HG02588 (cell line): ENCODE measurements at regions not wholly inside any gene's neighbourhood (a gene's known extent, or its start where the extent isn't known, plus 50 kb on each side); places are given as distances from the start of the nearest gene placed in this dataset.
"Not testable (repeated sequence)": the region's sequence is repeated elsewhere in the genome, so short reads cannot be mapped to it uniquely, and the experiment has no call there.

Source experiments
- ATAC-seq: cut with Tn5 transposase; IDR thresholded peaks from one replicate; pipeline ENCODE4 v1.9.1; 2021; ENCODE audit warnings: mild to moderate bottlenecking, moderate library complexity; ENCODE audit not compliant: unreplicated experiment

- no peak for ATAC-seq
Measured at GRCh38 chr1:228846952-228847351, 111.7 kb downstream of the RHOU start.

GRCh38 chr1:228847451-228847850, 112.2 kb downstream of the RHOU start:
- not testable (repeated sequence) for ATAC-seq

- ATAC-seq, result no peak
Measured at GRCh38 chr1:228848406-228848805, 113.1 kb downstream of the RHOU start.

GRCh38 chr1:228849011-228849541, 113.8 kb downstream of the RHOU start:
- peak; percentile 74 for ATAC-seq

- ATAC-seq, result no peak
Measured at GRCh38 chr1:228850141-228851100, 115.1 kb downstream of the RHOU start.

GRCh38 chr1:228851193-228851592, 115.9 kb downstream of the RHOU start:
- ATAC-seq, result no peak

GRCh38 chr1:228851618-228852017, 116.3 kb downstream of the RHOU start:
- no peak for ATAC-seq

- ATAC-seq, result no peak
Measured at GRCh38 chr1:228852024-228852423, 116.7 kb downstream of the RHOU start.

GRCh38 chr1:228852511-228853088, 117.3 kb downstream of the RHOU start:
- no peak for ATAC-seq

- no peak for ATAC-seq
Measured at GRCh38 chr1:228853191-228853590, 117.9 kb downstream of the RHOU start.

- no peak for ATAC-seq
Measured at GRCh38 chr1:228853637-228854036, 118.4 kb downstream of the RHOU start.

- no peak for ATAC-seq
Measured at GRCh38 chr1:228854907-228855306, 119.6 kb downstream of the RHOU start.

- ATAC-seq, result no peak
Measured at GRCh38 chr1:228857611-228858010, 122.3 kb downstream of the RHOU start.

GRCh38 chr1:228860911-228861831, 125.9 kb downstream of the RHOU start:
- ATAC-seq, result no peak

- no peak for ATAC-seq
Measured at GRCh38 chr1:228861832-228862180, 126.5 kb downstream of the RHOU start.

GRCh38 chr1:228862542-228863505, 127.5 kb downstream of the RHOU start:
- ATAC-seq, result no peak

- no peak for ATAC-seq
Measured at GRCh38 chr1:228863776-228864175, 128.5 kb downstream of the RHOU start.

GRCh38 chr1:228865627-228866330, 130.5 kb downstream of the RHOU start:
- ATAC-seq, result no peak

- no peak for ATAC-seq
Measured at GRCh38 chr1:228866468-228866867, 131.2 kb downstream of the RHOU start.
